ELR (cell line): ENCODE measurements at regions not wholly inside any gene's neighbourhood (a gene's known extent, or its start where the extent isn't known, plus 50 kb on each side); places are given as distances from the start of the nearest gene placed in this dataset.
"Not testable (repeated sequence)": the region's sequence is repeated elsewhere in the genome, so short reads cannot be mapped to it uniquely, and the experiment has no call there.

Source experiments
- DNase-seq: peaks from one replicate; pipeline ENCODE4 v3.0.0-alpha.2; 2015; ENCODE audit warnings: low read depth

- DNase-seq, result no peak
These were observed 198.0 kb upstream of the FAT3 start for GRCh38 chr11:92026664-92027063.

DNA sequence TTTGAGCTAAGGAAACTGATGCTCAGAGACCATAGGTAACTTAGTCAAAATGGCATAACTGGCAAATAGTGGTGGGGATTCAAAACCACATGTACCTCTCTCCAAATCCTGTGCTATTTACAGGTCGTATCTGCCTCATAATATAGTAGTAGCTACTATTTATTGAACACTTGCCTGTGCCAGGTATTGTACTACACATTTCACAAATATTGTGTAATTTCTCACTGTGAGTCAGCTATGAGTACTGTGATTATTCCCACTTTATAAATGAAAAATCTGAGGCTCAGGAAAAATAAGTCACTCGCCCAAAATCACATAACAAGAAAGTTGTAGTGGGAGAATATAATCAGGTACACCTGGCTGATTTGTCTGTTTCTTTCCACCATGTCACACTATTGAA, 199.8 kb upstream of the FAT3 start:
- DNase-seq, result no peak

GRCh38 chr11:92022499-92022898, 202.1 kb upstream of the FAT3 start:
- DNase-seq, result no peak

DNA sequence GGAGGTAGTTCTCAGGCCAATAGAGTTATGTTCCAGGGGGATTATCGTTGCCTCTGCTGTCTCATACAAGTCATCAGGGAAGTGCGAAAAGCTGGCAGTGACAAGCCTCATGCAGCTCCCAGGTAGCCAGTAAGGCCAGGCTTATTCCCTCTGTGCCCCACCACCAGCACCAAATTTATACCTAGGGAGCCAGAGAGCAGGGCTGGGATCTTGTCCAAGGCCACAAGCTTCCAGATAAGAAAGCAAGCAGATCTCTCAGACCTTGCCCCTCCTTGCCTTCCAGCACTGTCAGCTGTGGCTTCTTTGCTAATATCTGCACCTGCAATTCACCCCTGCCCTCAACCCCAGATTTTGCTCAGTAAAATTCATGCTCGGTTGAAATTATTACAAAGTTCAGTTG, 206.3 kb upstream of the FAT3 start:
- DNase-seq, result no peak

- DNase-seq, result no peak
These were observed 216.4 kb upstream of the FAT3 start for GRCh38 chr11:92008249-92008648.

- no peak for DNase-seq
These were observed 222.1 kb upstream of the FAT3 start for GRCh38 chr11:92002568-92002967.

- no peak for DNase-seq
These were observed 226.1 kb upstream of the FAT3 start for GRCh38 chr11:91998481-91998880.

DNA sequence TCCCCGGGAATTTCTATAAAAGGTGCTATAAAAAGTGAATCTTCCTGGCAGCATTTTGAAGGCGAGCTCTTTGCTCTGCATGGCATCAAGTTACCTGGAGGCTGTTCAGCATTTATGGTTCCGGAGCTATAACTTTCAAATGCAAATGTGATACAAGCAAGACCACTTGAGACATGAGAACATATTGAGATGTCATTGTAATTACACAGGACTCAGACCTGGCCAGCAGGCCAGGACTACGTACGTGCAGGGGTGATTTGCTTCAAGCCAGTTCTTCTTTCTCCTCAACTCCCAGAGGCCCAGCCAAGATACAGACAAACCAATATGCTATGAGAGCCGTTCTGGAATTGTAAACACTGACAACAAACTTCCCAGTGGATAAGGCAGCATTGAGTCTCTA, 227.4 kb upstream of the FAT3 start:
- DNase-seq, result no peak

DNA sequence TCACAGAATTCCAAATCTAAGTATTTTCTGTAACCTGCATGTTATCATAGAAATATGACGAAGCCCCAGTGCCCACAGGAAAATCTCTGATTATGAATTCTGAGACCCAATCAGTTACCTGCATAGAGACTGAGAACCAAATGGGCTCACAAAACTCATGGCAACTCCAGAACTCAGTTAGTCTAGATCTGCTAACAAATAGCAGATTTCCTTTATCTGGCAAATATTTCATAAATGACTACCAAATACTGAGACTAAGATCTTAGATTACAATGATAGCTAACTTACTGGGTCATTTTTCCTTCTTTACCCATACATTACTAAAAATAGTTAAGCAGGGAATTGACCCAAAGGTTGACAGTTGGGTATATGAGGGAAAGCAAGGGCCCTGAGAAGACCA, 228.1 kb upstream of the FAT3 start:
- DNase-seq, result no peak

GRCh38 chr11:91988443-91988842, 236.2 kb upstream of the FAT3 start:
- DNase-seq, result not testable (repeated sequence)

DNA sequence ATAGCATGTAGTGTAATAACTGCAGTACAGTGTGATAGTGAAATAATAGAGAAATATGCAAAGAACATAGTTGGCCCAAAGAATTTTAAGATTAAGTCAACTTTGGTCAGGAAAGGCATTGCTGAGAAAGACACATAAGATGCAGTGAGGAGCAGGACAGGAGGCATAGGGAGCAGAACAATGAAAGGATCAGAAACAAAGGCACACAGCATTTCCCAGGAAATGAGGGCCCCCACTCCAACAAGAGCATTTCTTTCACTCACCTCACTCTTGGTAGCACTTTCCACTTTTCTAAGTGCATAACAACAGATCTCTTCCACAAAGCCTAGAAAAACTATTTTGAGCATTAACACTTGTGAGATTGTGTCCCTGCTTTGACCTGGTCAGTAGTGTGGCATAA, 238.4 kb upstream of the FAT3 start:
- no peak for DNase-seq

GRCh38 chr11:91984033-91984584, 240.5 kb upstream of the FAT3 start:
- DNase-seq, result no peak

- DNase-seq, result no peak
These were observed 242.6 kb upstream of the FAT3 start for GRCh38 chr11:91981995-91982394.

DNA sequence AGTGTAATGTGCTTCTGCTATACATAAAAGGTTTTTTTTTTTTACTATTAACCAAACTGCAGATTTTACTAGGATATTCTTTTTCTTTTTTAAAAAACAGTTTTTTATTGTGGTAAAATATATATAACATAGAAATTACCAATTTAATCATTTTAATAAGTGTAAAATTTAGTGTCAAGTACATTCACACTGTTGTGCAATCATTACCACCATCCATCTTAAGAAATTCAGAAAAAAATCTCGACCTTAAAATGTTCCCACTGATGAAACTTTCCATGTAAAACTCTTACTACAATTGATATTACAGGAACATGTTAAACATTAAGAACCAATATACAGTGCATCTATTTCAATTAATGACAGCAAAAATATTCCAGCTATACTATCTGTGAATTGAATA, 244.8 kb upstream of the FAT3 start:
- no peak for DNase-seq

- no peak for DNase-seq
These were observed 245.9 kb upstream of the FAT3 start for GRCh38 chr11:91978747-91979146.

DNA sequence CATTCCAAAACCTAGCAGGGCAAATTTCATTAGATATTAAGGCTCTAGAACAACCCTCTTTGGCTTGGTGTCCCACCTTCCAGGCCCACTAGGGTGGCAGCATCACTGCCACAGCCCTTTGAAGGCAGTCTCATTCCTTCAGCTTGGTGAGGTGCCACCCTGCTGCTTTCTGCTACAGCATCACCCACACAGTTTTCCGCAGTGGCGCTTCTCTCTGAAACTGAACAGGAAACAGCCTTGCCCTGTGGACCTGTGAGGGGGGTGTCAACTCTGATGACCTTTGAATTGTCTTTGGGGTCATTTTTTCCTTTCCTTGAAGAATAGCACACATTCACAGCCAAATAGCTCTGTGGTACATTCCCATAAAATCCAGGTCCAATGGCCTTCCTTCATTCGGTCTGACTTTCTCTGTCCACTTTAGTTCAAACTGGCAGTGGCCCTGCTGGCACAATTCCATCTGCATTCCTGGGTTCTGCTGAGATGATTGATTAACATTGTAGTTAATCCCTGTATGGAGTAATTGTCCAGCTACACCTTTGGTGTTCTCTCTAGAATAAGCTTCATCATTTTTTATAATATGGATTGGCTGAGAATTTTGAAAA, 251.9 kb upstream of the FAT3 start:
- no peak for DNase-seq

- DNase-seq, result no peak
These were observed 254.0 kb upstream of the FAT3 start for GRCh38 chr11:91970624-91971023.

- DNase-seq, result no peak
These were observed 255.1 kb upstream of the FAT3 start for GRCh38 chr11:91969486-91969885.

GRCh38 chr11:91967691-91968045, 256.9 kb upstream of the FAT3 start:
- DNase-seq, result no peak

DNA sequence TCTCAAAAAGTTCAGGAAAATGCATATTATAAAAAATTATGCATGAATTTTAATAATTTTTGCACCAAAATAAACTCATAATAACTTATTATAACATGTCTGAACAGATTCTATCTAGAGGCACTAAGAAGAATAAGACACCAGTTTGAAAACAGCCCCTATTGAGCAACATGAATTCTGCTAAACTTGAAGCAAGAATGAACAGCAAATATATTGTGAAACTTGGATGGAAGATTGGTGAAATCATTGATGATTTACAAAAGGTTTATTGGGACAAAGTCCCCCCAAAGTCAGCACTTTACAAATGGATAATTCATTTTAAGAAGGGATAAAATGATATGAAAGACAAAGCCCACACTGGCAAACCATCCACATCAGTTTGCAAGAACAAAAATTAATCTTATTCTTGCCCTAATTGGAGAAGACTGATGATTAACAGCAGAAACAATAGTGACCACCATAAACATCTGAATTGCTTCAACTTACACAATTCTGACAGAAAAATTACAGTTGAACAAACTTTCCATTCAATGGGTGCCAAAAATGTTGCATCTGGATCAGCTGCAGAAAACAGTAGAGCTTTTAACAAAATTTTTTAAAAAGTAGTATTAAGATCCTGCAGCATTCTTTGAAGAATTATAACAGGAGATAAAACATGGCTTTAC, 257.5 kb upstream of the FAT3 start:
- no peak for DNase-seq

DNA sequence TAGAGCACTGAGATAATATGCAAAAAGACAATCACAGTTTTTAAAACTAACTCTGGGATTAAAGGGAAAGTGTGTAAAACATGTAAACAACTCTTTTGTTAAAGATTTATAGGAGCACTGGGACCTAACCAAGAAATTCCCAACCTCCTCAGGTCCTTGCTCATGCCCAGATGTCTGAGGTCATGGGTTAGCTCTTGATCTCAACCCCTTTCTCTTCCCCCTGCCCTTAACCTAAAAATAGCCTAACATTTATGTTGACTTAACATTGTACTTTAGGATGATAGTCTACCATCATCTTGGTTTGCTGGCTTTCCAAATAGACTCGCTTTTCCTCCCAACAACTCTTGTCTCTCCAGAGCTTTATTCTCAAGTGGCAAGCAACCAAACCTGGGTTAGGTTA, 258.2 kb upstream of the FAT3 start:
- no peak for DNase-seq

- no peak for DNase-seq
These were observed 263.8 kb upstream of the FAT3 start for GRCh38 chr11:91960770-91961169.

- no peak for DNase-seq
These were observed 265.2 kb upstream of the FAT3 start for GRCh38 chr11:91959411-91959810.

- DNase-seq, result no peak
These were observed 267.9 kb upstream of the FAT3 start for GRCh38 chr11:91956711-91957110.
